ENCODE measurements at regions not wholly inside any gene's neighbourhood (a gene's known extent, or its start where the extent isn't known, plus 50 kb on each side); places are given as distances from the start of the nearest gene placed in this dataset.
"Not testable (repeated sequence)": the region's sequence is repeated elsewhere in the genome, so short reads cannot be mapped to it uniquely, and the experiment has no call there.

- Mint-ChIP-seq H3K36me3 (ENCODE audit: low read depth) (no peaks in the 10 kb centered on the region), H3K27ac (no peak overlapping the region), H3K4me3 (no peak overlapping the region), H3K9me3 (no peaks in the 10 kb centered on the region), H3K4me1 (no peaks in the 10 kb centered on the region), H3K27me3 (no peaks in the 10 kb centered on the region)
- POLR2A ChIA-PET = no interaction called here
- CTCF ChIA-PET = no interaction called here
- ATAC-seq (ENCODE audit: low read depth) (no peak), DNase-seq (no peak)
- no peak for TF ChIP-seq CTCF (IDR thresholded peaks at IDR 0.05)
- intact Hi-C loops (cut with micrococcal nuclease) = no loop called here
Observed at GRCh38 chr5:117131048-117131679, 556.5 kb upstream of the SEMA6A start.

GRCh38 chr5:117118499-117118898, 543.9 kb upstream of the SEMA6A start:
- H3K4me1 Mint-ChIP-seq = no peaks in the 10 kb centered on the region
- peaks cover 8% of the 10 kb centered on the region for H3K9me3 Mint-ChIP-seq
- ChIA-PET POLR2A (no interaction called here), CTCF (no interaction called here)
- DNase-seq (no peak), ATAC-seq (ENCODE audit: low read depth) (no peak)
- intact Hi-C loops (cut with micrococcal nuclease) = no loop called here
- H3K27ac Mint-ChIP-seq = no peak overlapping the region
- no peak for TF ChIP-seq CTCF (IDR thresholded peaks at IDR 0.05)
- H3K4me3 Mint-ChIP-seq = no peak overlapping the region
- H3K36me3 Mint-ChIP-seq (ENCODE audit: low read depth) = no peaks in the 10 kb centered on the region
- H3K27me3 Mint-ChIP-seq = no peaks in the 10 kb centered on the region

- H3K27ac Mint-ChIP-seq; H3K4me1 Mint-ChIP-seq; CTCF ChIA-PET; intact Hi-C loops (cut with micrococcal nuclease); POLR2A ChIA-PET; H3K27me3 Mint-ChIP-seq; H3K9me3 Mint-ChIP-seq; H3K36me3 Mint-ChIP-seq (ENCODE audit: low read depth); H3K4me3 Mint-ChIP-seq; DNase-seq; ATAC-seq (ENCODE audit: low read depth): not testable (repeated sequence)
Observed at GRCh38 chr5:117117314-117117713, 542.7 kb upstream of the SEMA6A start.

- no peak for TF ChIP-seq CTCF (IDR thresholded peaks at IDR 0.05)
- Mint-ChIP-seq H3K4me1 (no peaks in the 10 kb centered on the region), H3K27ac (no peak overlapping the region), H3K4me3 (no peak overlapping the region), H3K9me3 (peaks cover 6% of the 10 kb centered on the region), H3K27me3 (no peaks in the 10 kb centered on the region), H3K36me3 (ENCODE audit: low read depth) (no peaks in the 10 kb centered on the region)
- intact Hi-C loops (cut with micrococcal nuclease) = no loop called here
- DNase-seq (no peak), ATAC-seq (ENCODE audit: low read depth) (no peak)
- ChIA-PET CTCF (no interaction called here), POLR2A (no interaction called here)
Observed at GRCh38 chr5:117110548-117110947, 535.9 kb upstream of the SEMA6A start.

GRCh38 chr5:117107859-117108258, 533.2 kb upstream of the SEMA6A start:
- ChIA-PET POLR2A (interaction anchor here (0.6 kb wide), 1 partner anchor 517 kb away, joined by 3 read pairs; no protein-coding TSS in a partner anchor), CTCF (no interaction called here)
- H3K36me3 Mint-ChIP-seq (ENCODE audit: low read depth) = no peaks in the 10 kb centered on the region
- H3K27me3 Mint-ChIP-seq = no peaks in the 10 kb centered on the region
- H3K9me3 Mint-ChIP-seq = peaks cover 2% of the 10 kb centered on the region
- ATAC-seq (ENCODE audit: low read depth) (no peak), DNase-seq (no peak)
- H3K27ac Mint-ChIP-seq = no peak overlapping the region
- intact Hi-C loops (cut with micrococcal nuclease) = no loop called here
- H3K4me1 Mint-ChIP-seq = no peaks in the 10 kb centered on the region
- no peak for TF ChIP-seq CTCF (IDR thresholded peaks at IDR 0.05)
- no peak overlapping the region for H3K4me3 Mint-ChIP-seq

GRCh38 chr5:117103703-117104102, 529.1 kb upstream of the SEMA6A start:
- no peaks in the 10 kb centered on the region for H3K4me1 Mint-ChIP-seq
- no peak overlapping the region for H3K27ac Mint-ChIP-seq
- CTCF ChIA-PET = no interaction called here
- H3K27me3 Mint-ChIP-seq = no peaks in the 10 kb centered on the region
- H3K9me3 Mint-ChIP-seq = no peaks in the 10 kb centered on the region
- no peaks in the 10 kb centered on the region for H3K36me3 Mint-ChIP-seq (ENCODE audit: low read depth)
- intact Hi-C loops (cut with micrococcal nuclease) = no loop called here
- no peak for TF ChIP-seq CTCF (IDR thresholded peaks at IDR 0.05)
- DNase-seq = no peak
- POLR2A ChIA-PET = no interaction called here
- ATAC-seq (ENCODE audit: low read depth) = no peak
- H3K4me3 Mint-ChIP-seq = no peak overlapping the region

Measured in activated B cell treated with CpG ODN at 0.5 μM for 24 hours (primary cell).